Stimulated activated CD8-positive, alpha-beta memory T cell treated with anti-CD3 and anti-CD28 coated beads, Interleukin-12 subunit alpha, Interleukin-12 subunit beta, amount 100 ng/mL, for 4 hours (primary cell): ENCODE measurements at regions not wholly inside any gene's neighbourhood (a gene's known extent, or its start where the extent isn't known, plus 50 kb on each side); places are given as distances from the start of the nearest gene placed in this dataset.
"Not testable (repeated sequence)": the region's sequence is repeated elsewhere in the genome, so short reads cannot be mapped to it uniquely, and the experiment has no call there.

Source experiments
- DNase-seq: peaks from one replicate; pipeline ENCODE4 v3.0.0-alpha.2; 2020; ENCODE audit warnings: low read depth

GRCh38 chr15:22201993-22202659 lies 121.8 kb downstream of the OR4M2 start:
- DNase-seq: not testable (repeated sequence)

- not testable (repeated sequence) for DNase-seq
Observed at GRCh38 chr15:22203208-22203607, 122.9 kb downstream of the OR4M2 start.

- DNase-seq: not testable (repeated sequence)
Observed at GRCh38 chr15:22209086-22209485, 128.8 kb downstream of the OR4M2 start.

GRCh38 chr15:22222596-22222995 lies 142.3 kb downstream of the OR4M2 start:
- DNase-seq: not testable (repeated sequence)

GRCh38 chr15:22224241-22224671 lies 143.9 kb downstream of the OR4M2 start:
- no peak for DNase-seq

- not testable (repeated sequence) for DNase-seq
Observed at GRCh38 chr15:22224961-22225360, 144.6 kb downstream of the OR4M2 start.

GRCh38 chr15:22226034-22226790 lies 145.9 kb downstream of the OR4M2 start:
- no peak for DNase-seq

GRCh38 chr15:22227411-22228100 lies 147.2 kb downstream of the OR4M2 start:
- no peak for DNase-seq

GRCh38 chr15:22228101-22228762 lies 147.9 kb downstream of the OR4M2 start:
- no peak for DNase-seq

- no peak for DNase-seq
Observed at GRCh38 chr15:22229990-22230819, 149.9 kb downstream of the OR4M2 start.

GRCh38 chr15:22231603-22232002 lies 151.3 kb downstream of the OR4M2 start:
- no peak for DNase-seq

- DNase-seq: no peak
Observed at GRCh38 chr15:22232675-22233074, 152.3 kb downstream of the OR4M2 start.

GRCh38 chr15:22235261-22235930 lies 155.1 kb downstream of the OR4M2 start:
- DNase-seq: not testable (repeated sequence)

GRCh38 chr15:22236469-22236868 lies 156.1 kb downstream of the OR4M2 start:
- no peak for DNase-seq

- no peak for DNase-seq
Observed at GRCh38 chr15:22237891-22238275, 157.6 kb downstream of the OR4M2 start.

GRCh38 chr15:22238276-22238958 lies 158.1 kb downstream of the OR4M2 start:
- DNase-seq: not testable (repeated sequence)

- DNase-seq: not testable (repeated sequence)
Observed at GRCh38 chr15:22238959-22239805, 158.9 kb downstream of the OR4M2 start.

- no peak for DNase-seq
Observed at GRCh38 chr15:22239806-22240180, 159.5 kb downstream of the OR4M2 start.

GRCh38 chr15:22240403-22240802 lies 160.1 kb downstream of the OR4M2 start:
- no peak for DNase-seq
